ENCODE measurements at regions not wholly inside any gene's neighbourhood (a gene's known extent, or its start where the extent isn't known, plus 50 kb on each side); places are given as distances from the start of the nearest gene placed in this dataset.
A peak's percentile ranks its signal among the peaks of the same experiment; 100 is the strongest.

DNA sequence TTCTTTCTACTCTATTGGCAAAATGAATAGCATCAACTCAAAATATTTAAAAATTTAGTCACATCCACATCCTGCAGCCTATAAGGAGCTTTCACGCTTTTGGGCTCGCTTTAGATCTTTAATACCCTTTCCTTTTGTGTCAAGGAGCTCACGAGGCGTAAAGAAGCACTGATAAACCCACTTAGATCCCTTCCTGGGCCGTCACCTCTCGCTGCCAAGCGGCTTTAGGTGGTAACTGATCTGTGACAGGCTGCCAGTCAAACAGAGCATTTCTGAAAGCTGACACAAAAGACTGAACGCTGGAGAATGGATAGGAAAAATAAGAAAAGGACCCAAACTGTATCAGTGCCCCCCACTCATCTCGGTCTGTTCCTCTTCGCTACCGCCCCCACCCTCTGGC lies 385.7 kb upstream of the MMS22L start:
- H3K9me3 ChIP-seq (ENCODE audit: low read depth, low read length, poor library complexity, severe bottlenecking), result no peaks in the 10 kb centered on the region
- no TSS peak for BruUV-seq (replicated peaks)
- peaks cover 31% of the 10 kb centered on the region for H3K4me1 ChIP-seq (ENCODE audit: insufficient read depth, low read length, poor library complexity, severe bottlenecking)
- peak overlapping the region; percentile 73 for H3K27ac ChIP-seq (ENCODE audit: low read depth, low read length, poor library complexity, severe bottlenecking)
- CTCF ChIA-PET, result no interaction called here
- TF ChIP-seq EZH2 (IDR thresholded peaks at IDR 0.05; ENCODE audit: borderline replicate concordance, low read depth, low read length, poor library complexity, severe bottlenecking), result no peak
- TF ChIP-seq, protein P1, sequence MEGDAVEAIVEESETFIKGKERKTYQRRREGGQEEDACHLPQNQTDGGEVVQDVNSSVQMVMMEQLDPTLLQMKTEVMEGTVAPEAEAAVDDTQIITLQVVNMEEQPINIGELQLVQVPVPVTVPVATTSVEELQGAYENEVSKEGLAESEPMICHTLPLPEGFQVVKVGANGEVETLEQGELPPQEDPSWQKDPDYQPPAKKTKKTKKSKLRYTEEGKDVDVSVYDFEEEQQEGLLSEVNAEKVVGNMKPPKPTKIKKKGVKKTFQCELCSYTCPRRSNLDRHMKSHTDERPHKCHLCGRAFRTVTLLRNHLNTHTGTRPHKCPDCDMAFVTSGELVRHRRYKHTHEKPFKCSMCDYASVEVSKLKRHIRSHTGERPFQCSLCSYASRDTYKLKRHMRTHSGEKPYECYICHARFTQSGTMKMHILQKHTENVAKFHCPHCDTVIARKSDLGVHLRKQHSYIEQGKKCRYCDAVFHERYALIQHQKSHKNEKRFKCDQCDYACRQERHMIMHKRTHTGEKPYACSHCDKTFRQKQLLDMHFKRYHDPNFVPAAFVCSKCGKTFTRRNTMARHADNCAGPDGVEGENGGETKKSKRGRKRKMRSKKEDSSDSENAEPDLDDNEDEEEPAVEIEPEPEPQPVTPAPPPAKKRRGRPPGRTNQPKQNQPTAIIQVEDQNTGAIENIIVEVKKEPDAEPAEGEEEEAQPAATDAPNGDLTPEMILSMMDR (conservative IDR thresholded peaks at IDR 0.05; ENCODE audit: low read depth, low read length), result no peak
- H3K36me3 ChIP-seq (ENCODE audit: insufficient read depth, low read length, poor library complexity, severe bottlenecking), result no peaks in the 10 kb centered on the region
- DNase-seq (ENCODE audit: low spot score), result peak; percentile 91
- H3K27me3 ChIP-seq (replicated peaks; ENCODE audit: insufficient read depth, low read depth, low read length, poor library complexity), result no peaks in the 10 kb centered on the region
- POLR2A ChIA-PET (ENCODE audit: low non-redundant PET), result no interaction called here
- H3K4me3 ChIP-seq (ENCODE audit: low read depth, low read length, poor library complexity, severe bottlenecking), result peak overlapping the region; percentile 38
- intact Hi-C loops (cut with micrococcal nuclease; ENCODE audit: unreplicated experiment), result no loop called here

GRCh38 chr6:97669191-97670031 lies 386.4 kb upstream of the MMS22L start:
- no peaks in the 10 kb centered on the region for H3K9me3 ChIP-seq (ENCODE audit: low read depth, low read length, poor library complexity, severe bottlenecking)
- ChIA-PET POLR2A (ENCODE audit: low non-redundant PET) (no interaction called here), CTCF (no interaction called here)
- peaks cover 31% of the 10 kb centered on the region for H3K4me1 ChIP-seq (ENCODE audit: insufficient read depth, low read length, poor library complexity, severe bottlenecking)
- DNase-seq (ENCODE audit: low spot score), result peak; percentile 70
- H3K27me3 ChIP-seq (replicated peaks; ENCODE audit: insufficient read depth, low read depth, low read length, poor library complexity), result no peaks in the 10 kb centered on the region
- no peaks in the 10 kb centered on the region for H3K36me3 ChIP-seq (ENCODE audit: insufficient read depth, low read length, poor library complexity, severe bottlenecking)
- H3K27ac ChIP-seq (ENCODE audit: low read depth, low read length, poor library complexity, severe bottlenecking), result peak overlapping the region; percentile 73
- peak overlapping the region; percentile 38 for H3K4me3 ChIP-seq (ENCODE audit: low read depth, low read length, poor library complexity, severe bottlenecking)
- TF ChIP-seq, protein P1 (conservative IDR thresholded peaks at IDR 0.05; ENCODE audit: low read depth, low read length), result no peak
- no peak for TF ChIP-seq EZH2 (IDR thresholded peaks at IDR 0.05; ENCODE audit: borderline replicate concordance, low read depth, low read length, poor library complexity, severe bottlenecking)
- TSS peak; percentile 94 for BruUV-seq (replicated peaks)
- intact Hi-C loops (cut with micrococcal nuclease; ENCODE audit: unreplicated experiment), result no loop called here

DNA sequence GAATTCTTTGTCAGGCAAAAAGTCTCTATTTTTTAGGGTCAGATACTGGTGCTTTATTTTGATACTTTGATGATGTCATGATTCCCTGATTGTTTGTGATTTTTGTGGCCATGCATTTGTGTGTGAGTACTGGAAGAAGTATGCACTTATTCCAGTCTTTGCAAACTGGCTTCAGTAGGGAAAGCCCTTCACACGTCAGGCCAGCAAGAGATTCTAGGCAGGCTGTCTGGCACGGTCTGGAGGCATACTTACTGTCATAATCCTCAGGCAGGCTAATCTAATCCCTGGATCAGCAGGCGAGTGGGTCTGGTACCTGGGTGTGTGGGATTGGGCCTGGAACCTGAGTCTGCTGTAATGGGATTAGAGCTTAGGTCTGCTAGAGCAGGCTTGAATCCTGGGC lies 391.8 kb upstream of the MMS22L start:
- Histone ChIP-seq H3K4me1 (ENCODE audit: insufficient read depth, low read length, poor library complexity, severe bottlenecking) (peaks cover 14% of the 10 kb centered on the region), H3K27ac (ENCODE audit: low read depth, low read length, poor library complexity, severe bottlenecking) (no peak overlapping the region), H3K27me3 (replicated peaks; ENCODE audit: insufficient read depth, low read depth, low read length, poor library complexity) (no peaks in the 10 kb centered on the region), H3K4me3 (ENCODE audit: low read depth, low read length, poor library complexity, severe bottlenecking) (no peak overlapping the region), H3K9me3 (ENCODE audit: low read depth, low read length, poor library complexity, severe bottlenecking) (no peaks in the 10 kb centered on the region), H3K36me3 (ENCODE audit: insufficient read depth, low read length, poor library complexity, severe bottlenecking) (no peaks in the 10 kb centered on the region)
- POLR2A ChIA-PET (ENCODE audit: low non-redundant PET), result no interaction called here
- CTCF ChIA-PET, result no interaction called here
- no peak for TF ChIP-seq EZH2 (IDR thresholded peaks at IDR 0.05; ENCODE audit: borderline replicate concordance, low read depth, low read length, poor library complexity, severe bottlenecking)
- TF ChIP-seq, protein P1 (conservative IDR thresholded peaks at IDR 0.05; ENCODE audit: low read depth, low read length), result no peak
- no peak for DNase-seq (ENCODE audit: low spot score)
- intact Hi-C loops (cut with micrococcal nuclease; ENCODE audit: unreplicated experiment), result no loop called here
- BruUV-seq (replicated peaks), result no TSS peak
